T-helper 9 cell (primary cell): ENCODE measurements at regions not wholly inside any gene's neighbourhood (a gene's known extent, or its start where the extent isn't known, plus 50 kb on each side); places are given as distances from the start of the nearest gene placed in this dataset.

Experiments
- DNase-seq: peaks from one replicate; pipeline ENCODE4 v3.0.0-alpha.2; 2020

- no peak for DNase-seq
These were observed 122.2 kb downstream of the NAV1 start for GRCh38 chr1:201660931-201661822.

GRCh38 chr1:201661823-201662359 lies 123.0 kb downstream of the NAV1 start:
- no peak for DNase-seq

GRCh38 chr1:201662646-201663045 lies 123.7 kb downstream of the NAV1 start:
- DNase-seq: no peak

DNA sequence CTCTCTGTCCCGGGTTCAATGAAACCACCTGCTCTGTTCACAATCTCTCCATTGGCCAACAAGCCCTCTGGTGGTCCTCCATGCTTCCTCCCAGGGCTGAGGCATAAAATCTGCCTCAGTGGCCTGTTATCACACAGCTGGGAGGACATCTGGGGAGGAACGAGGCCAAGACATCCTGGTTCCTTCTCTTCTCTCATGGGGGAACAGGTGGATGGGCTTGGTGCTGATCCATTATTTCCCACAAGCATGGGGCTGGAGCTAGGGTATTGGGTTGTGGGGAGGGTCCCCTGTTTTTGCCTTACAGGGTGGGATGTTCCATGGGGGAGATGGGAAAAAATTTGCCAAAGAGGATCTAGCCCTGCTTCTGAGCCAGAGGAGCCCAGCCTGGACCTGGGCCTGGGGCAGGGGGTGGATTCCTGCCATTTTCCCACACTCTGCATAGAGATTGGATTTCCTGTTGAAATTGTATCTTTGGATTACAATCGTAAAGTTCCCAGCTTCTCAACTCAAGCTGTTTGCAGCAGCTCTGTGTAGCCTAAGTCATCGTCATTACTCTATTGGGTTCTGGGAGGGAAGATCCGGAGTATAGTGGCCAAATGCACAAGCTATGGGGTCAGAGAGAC lies 124.7 kb downstream of the NAV1 start:
- DNase-seq: no peak

DNA sequence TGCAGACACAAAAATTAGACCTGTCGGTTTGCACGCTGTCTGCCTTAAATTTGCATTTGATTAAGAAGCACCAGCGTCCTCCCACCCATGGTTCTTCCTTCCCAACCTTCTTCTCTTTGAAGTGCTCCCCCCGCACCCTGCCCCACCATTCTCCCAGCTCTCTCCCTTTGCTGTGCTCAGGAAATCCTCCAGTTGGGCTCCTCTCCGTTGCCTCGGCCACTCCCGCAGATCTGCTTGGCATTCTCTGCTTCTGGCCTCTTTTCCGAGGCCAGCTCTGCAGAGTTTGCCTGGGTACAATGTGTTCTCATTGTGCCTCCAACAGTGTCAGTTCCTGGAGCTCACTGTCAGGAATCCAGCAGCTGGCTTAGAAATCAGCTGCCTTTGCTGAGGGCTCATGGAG lies 126.1 kb downstream of the NAV1 start:
- DNase-seq: no peak

GRCh38 chr1:201666102-201666501 lies 127.2 kb downstream of the NAV1 start:
- no peak for DNase-seq

GRCh38 chr1:201666645-201667044 lies 127.7 kb downstream of the NAV1 start:
- DNase-seq: no peak

DNA sequence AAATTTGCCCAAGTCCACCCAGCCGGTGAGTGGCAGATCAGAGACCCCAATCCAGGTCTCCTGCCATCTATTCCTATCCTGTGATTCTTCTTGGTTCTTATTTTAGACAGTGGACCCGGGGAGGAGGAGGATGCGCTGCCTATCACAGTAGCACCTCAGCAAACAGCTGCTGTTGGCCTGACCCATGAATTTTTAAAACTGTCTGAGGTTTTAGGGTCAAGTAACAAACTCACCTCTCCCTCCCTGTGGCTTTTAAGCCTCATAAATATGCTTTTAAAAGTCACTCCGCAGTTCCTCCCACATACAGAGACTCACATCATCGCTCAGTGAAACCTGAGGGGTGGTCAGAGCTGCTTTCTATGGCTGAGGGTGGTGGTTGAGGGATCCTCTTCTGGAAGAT lies 128.6 kb downstream of the NAV1 start:
- no peak for DNase-seq

- no peak for DNase-seq
These were observed 131.6 kb downstream of the NAV1 start for GRCh38 chr1:201670517-201670916.

GRCh38 chr1:201672685-201673084 lies 133.8 kb downstream of the NAV1 start:
- DNase-seq: no peak

- no peak for DNase-seq
These were observed 134.2 kb downstream of the NAV1 start for GRCh38 chr1:201673093-201673492.

- DNase-seq: no peak
These were observed 135.0 kb downstream of the NAV1 start for GRCh38 chr1:201673915-201674314.

DNA sequence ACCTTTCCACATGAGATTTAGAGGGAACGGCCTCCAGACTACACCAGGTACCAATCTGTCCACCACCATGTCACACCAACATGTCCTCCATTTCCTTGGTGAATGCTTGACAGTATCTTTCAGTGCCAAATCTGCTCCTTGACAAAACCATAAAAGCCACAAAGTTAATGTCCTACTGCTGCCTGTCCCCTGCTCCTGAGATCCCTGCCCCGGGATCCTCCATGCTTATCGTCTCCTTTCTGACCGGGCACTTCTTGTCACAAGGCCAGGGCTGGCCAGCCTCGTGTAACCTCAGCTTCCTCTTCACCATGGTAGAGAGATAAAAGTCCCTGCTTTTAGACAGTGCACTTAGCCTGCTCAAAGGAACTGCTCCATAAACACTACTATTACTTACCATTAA lies 136.2 kb downstream of the NAV1 start:
- DNase-seq: no peak

- DNase-seq: no peak
These were observed 137.3 kb downstream of the NAV1 start for GRCh38 chr1:201676197-201676596.

GRCh38 chr1:201676641-201677040 lies 137.7 kb downstream of the NAV1 start:
- no peak for DNase-seq

GRCh38 chr1:201678264-201679101 lies 139.6 kb downstream of the NAV1 start:
- no peak for DNase-seq

- DNase-seq: no peak
These were observed 142.4 kb downstream of the NAV1 start for GRCh38 chr1:201681375-201681774.

DNA sequence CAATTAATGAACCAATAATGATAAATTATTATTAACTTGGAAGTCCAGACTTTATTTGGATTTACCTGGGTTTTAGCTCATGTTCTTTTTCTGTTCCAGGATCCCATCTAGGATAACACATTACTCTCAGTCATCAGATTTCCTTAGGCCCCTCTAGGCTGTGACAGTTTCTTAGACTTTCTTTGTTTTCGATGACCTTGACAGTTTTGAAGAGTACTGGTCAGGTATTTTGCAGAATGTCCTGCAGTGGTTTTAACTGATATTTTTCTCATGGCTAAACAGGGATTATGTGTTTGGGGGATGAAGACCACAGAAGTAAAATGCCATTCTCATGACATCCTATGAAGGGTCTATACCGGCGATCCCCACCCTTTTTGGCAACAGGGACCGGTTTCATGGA lies 144.0 kb downstream of the NAV1 start:
- no peak for DNase-seq

DNA sequence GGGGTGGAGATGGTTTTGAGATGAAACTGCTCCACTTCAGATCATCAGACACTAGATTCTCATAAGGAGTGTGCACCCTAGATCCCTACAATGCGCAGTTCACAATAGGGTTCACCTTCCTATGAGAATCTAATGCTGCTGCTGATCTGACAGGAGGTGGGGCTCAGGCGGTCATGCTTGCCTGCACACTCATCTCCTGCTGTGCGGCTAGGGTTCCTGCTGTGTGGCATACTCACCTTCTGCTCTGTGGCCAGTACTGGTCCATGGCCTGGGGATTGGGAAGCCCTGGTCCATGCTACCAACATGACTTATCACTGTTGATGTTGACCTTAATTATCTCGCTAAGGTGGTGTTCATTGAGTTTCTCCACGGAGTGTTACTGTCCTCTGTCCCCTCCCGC lies 144.5 kb downstream of the NAV1 start:
- no peak for DNase-seq

DNA sequence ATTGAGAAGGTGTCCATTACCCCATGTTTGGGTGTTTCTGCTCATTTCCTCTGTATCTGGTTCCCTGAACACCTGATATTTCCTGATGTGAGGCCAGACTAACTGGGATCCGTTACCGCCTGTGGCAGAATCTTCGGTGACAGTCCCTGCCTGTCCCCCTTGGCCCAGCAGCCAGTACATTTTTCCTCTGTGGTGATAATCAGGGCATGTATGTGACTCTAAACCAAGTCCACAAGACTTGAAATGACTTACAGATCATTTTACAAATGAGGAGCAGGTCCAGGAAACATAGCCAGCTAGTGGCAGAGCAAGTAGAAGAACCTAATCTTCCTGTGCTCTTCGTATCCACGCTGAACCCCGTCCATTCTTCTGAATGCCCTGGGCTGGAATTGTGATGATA lies 143.5 kb upstream of the IPO9 start:
- no peak for DNase-seq

GRCh38 chr1:201686714-201687455 lies 142.1 kb upstream of the IPO9 start:
- DNase-seq: no peak

GRCh38 chr1:201688514-201688913 lies 140.4 kb upstream of the IPO9 start:
- DNase-seq: no peak
